Peyer's patch (tissue), 4 donors: ENCODE measurements at regions not wholly inside any gene's neighbourhood (a gene's known extent, or its start where the extent isn't known, plus 50 kb on each side); places are given as distances from the start of the nearest gene placed in this dataset.

ENCODE experiments used
- DNase-seq, 3 donors: peaks; one replicate each; pipeline ENCODE4 v3.0.0-alpha.2; 2017 to 2019
- H3K27ac ChIP-seq, 4 donors: fragments of 200-600 bp; sonication (generic); one replicate each; pipeline ENCODE4 v1.5.1; 2016 to 2019
- H3K27me3 ChIP-seq, 2 donors: fragments of 200-600 bp; sonication (generic); one replicate each; pipeline ENCODE4 v1.5.1; 2019
- H3K36me3 ChIP-seq, 3 donors: fragments of 200-600 bp; sonication (generic); one replicate each; pipeline ENCODE4 v1.5.1; 2016 to 2019
- H3K4me1 ChIP-seq, 4 donors: fragments of 200-600 bp; sonication (generic); one replicate each; pipeline ENCODE4 v1.5.1; 2016 to 2019
- H3K4me3 ChIP-seq, 4 donors: fragments of 200-600 bp; sonication (generic); 1 replicate in 3 of 4; 2 replicates in 1 of 4; pipeline ENCODE4 v1.5.1; 2016 to 2019; ENCODE audit warnings: mild to moderate bottlenecking in 1 of 4
- H3K9me3 ChIP-seq, 4 donors: fragments of 200-600 bp; sonication (generic); one replicate each; pipeline ENCODE4 v1.5.1; 2016 to 2019; ENCODE audit warnings: mild to moderate bottlenecking in 1 of 4
- CTCF ChIP-seq, 6 experiments: fragments of 450-650 bp in 4 of 6; fragments of 200-600 bp in 2 of 6; sonication (generic) in 1 of 6; IDR thresholded peaks; one replicate each; pipeline ENCODE4 v1.5.1; 2017 to 2019; ENCODE audit warnings: antibody characterized with exemption in 6 of 6, mild to moderate bottlenecking in 3 of 6, moderate library complexity in 1 of 6
- POLR2A ChIP-seq, 2 donors: fragments of 450-650 bp; IDR thresholded peaks; one replicate each; pipeline ENCODE4 v1.5.1; 2017; ENCODE audit warnings: antibody characterized with exemption in 2 of 2, mild to moderate bottlenecking in 2 of 2, moderate library complexity in 2 of 2

GRCh38 chr11:112632866-112633505, 328.2 kb upstream of the NCAM1 start:
- Histone ChIP-seq H3K9me3 (no peaks in the 10 kb centered on the region), H3K27me3 (no peaks in the 10 kb centered on the region), H3K27ac (no peak overlapping the region), H3K4me1 (no peaks in the 10 kb centered on the region), H3K36me3 (no peaks in the 10 kb centered on the region), H3K4me3 (no peak overlapping the region)
- DNase-seq: no peak
- TF ChIP-seq CTCF (IDR thresholded peaks at IDR 0.05): no peak
- no peak for TF ChIP-seq POLR2A (IDR thresholded peaks at IDR 0.05)

- H3K27me3 ChIP-seq: no peaks in the 10 kb centered on the region
- no peak for DNase-seq
- no peak overlapping the region for H3K4me3 ChIP-seq
Observed at GRCh38 chr11:112634551-112634950, 326.7 kb upstream of the NCAM1 start.

GRCh38 chr11:112634995-112635737, 326.1 kb upstream of the NCAM1 start:
- no peaks in the 10 kb centered on the region for H3K9me3 ChIP-seq
- H3K4me1 ChIP-seq: no peaks in the 10 kb centered on the region
- no peak overlapping the region for H3K4me3 ChIP-seq
- no peak overlapping the region for H3K27ac ChIP-seq
- no peak for DNase-seq
- no peaks in the 10 kb centered on the region for H3K27me3 ChIP-seq
- no peaks in the 10 kb centered on the region for H3K36me3 ChIP-seq
- TF ChIP-seq CTCF (IDR thresholded peaks at IDR 0.05) (no peak), POLR2A (IDR thresholded peaks at IDR 0.05) (no peak)

More at GRCh38 chr11:112634551-112634950, 326.7 kb upstream of the NCAM1 start:
- Histone ChIP-seq H3K4me1 (no peaks in the 10 kb centered on the region), H3K27ac (no peak overlapping the region), H3K36me3 (no peaks in the 10 kb centered on the region), H3K9me3 (no peaks in the 10 kb centered on the region)
- TF ChIP-seq POLR2A (IDR thresholded peaks at IDR 0.05): no peak
- TF ChIP-seq CTCF (IDR thresholded peaks at IDR 0.05): no peak

GRCh38 chr11:112637076-112637475, 324.1 kb upstream of the NCAM1 start:
- Histone ChIP-seq H3K4me3 (no peak overlapping the region), H3K27me3 (no peaks in the 10 kb centered on the region), H3K36me3 (no peaks in the 10 kb centered on the region), H3K9me3 (no peaks in the 10 kb centered on the region), H3K4me1 (no peaks in the 10 kb centered on the region), H3K27ac (no peak overlapping the region)
- no peak for DNase-seq
- TF ChIP-seq CTCF (IDR thresholded peaks at IDR 0.05) (no peak), POLR2A (IDR thresholded peaks at IDR 0.05) (no peak)

- TF ChIP-seq POLR2A (IDR thresholded peaks at IDR 0.05) (no peak), CTCF (IDR thresholded peaks at IDR 0.05) (no peak)
- H3K4me3 ChIP-seq: no peak overlapping the region
- no peak for DNase-seq
- H3K27me3 ChIP-seq: no peaks in the 10 kb centered on the region
- H3K27ac ChIP-seq: no peak overlapping the region
- H3K9me3 ChIP-seq: no peaks in the 10 kb centered on the region
- no peaks in the 10 kb centered on the region for H3K36me3 ChIP-seq
- no peaks in the 10 kb centered on the region for H3K4me1 ChIP-seq
Observed at GRCh38 chr11:112637876-112638275, 323.3 kb upstream of the NCAM1 start.
